AG09309 (cell line): ENCODE measurements at regions not wholly inside any gene's neighbourhood (a gene's known extent, or its start where the extent isn't known, plus 50 kb on each side); places are given as distances from the start of the nearest gene placed in this dataset.

Experiments
- DNase-seq: peaks from one replicate; pipeline ENCODE4 v3.0.0-alpha.2; 2010; ENCODE audit warnings: low read depth
- H3K4me3 ChIP-seq: 2 replicates; pipeline ENCODE4 v1.5.1; 2011; ENCODE audit warnings: mild to moderate bottlenecking, low read depth, low read length, moderate library complexity; ENCODE audit not compliant: control insufficient read depth
- TF ChIP-seq, protein P1 (sequence below): IDR thresholded peaks from 2 replicates; pipeline ENCODE4 v1.5.1; 2011; ENCODE audit warnings: mild to moderate bottlenecking, low read depth, low read length, inconsistent platforms; ENCODE audit not compliant: insufficient read depth, control insufficient read depth; ENCODE audit errors: missing control alignments

DNA sequence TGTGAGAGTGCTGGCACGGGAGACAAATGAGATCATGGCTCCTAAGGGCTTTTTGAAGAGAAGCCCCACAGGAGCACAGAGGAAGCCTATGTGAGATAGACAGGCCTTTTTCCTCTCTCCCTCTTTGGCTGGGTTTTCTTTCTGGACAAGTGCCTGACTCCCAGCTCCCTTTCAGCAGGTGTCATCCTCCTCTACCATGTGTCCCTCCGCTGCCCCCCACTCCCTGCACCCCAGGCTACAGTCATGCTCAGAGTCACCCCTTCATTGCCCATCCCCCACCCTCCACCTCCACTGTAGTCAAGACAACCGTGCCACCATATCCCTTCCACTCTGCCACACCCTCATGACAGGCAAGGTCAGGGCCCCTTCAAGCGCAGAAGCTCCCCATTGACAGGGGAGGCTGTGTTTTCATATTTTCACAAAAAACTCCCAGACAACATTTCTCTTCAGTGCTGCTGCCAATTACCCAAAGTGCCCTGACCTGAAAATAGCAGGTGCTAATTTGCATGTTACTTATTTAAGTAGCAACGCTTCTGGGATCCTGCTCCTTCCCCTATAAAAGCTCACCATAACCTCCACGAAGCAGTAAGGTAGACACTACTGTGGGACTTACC is 92.1 kb upstream of the IPO9 start:
- TF ChIP-seq, protein P1, sequence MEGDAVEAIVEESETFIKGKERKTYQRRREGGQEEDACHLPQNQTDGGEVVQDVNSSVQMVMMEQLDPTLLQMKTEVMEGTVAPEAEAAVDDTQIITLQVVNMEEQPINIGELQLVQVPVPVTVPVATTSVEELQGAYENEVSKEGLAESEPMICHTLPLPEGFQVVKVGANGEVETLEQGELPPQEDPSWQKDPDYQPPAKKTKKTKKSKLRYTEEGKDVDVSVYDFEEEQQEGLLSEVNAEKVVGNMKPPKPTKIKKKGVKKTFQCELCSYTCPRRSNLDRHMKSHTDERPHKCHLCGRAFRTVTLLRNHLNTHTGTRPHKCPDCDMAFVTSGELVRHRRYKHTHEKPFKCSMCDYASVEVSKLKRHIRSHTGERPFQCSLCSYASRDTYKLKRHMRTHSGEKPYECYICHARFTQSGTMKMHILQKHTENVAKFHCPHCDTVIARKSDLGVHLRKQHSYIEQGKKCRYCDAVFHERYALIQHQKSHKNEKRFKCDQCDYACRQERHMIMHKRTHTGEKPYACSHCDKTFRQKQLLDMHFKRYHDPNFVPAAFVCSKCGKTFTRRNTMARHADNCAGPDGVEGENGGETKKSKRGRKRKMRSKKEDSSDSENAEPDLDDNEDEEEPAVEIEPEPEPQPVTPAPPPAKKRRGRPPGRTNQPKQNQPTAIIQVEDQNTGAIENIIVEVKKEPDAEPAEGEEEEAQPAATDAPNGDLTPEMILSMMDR, result no peak
- H3K4me3 ChIP-seq, result no peak overlapping the region
- no peak for DNase-seq

DNA sequence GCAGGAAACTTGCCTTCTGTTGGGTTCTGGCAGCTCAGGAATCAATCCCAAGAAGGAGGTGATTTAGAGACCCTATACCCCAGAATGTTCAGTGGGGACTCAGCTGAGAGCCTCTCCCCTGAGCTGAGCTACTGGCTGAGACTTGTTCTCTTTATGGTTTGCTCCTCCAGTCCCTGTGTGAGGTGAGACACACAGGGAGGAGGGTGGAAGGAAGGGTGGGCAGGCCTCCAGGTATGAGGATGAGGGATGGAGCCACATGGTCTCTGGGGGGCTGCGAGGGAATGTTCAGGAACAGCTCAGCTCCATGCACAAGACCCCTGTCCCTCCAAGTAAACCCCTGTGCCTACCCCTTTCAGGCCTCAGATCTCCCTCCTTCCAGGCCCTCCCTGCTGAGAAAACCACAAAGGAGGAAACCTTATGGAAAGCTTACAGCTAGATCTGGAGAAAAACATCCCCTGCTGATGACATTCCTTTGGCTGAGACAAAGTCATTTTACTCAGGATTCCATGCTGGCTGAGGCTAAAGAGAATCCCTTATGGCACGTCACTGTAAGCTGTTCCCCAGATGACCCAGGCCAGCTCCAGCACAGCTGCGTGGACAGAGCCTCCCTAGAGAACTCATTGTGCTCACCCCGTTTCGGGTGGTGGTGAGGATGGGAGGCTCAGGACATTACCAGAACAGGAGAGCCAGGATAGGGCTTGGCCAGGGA is 91.5 kb upstream of the IPO9 start:
- no peak for DNase-seq

DNA sequence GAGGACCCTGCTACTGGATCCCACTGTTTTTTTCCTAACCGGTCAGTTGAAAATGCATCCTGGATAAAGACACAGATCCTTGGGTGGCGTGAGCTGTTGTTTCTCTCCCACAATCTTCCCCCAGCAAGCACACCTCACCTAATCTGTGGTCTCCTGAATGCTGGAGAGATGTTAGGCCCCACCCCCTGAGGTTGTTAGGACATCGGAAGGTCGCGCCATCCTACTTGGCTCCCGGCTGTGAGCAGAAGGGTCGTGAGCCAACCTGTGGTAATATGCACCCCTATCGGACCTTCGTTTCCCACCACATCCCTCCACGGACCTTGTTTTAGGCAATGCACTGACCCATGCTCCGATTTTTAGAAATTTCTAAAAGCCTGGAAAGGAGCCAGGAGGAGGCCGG is 89.9 kb upstream of the IPO9 start:
- DNase-seq, result no peak
- TF ChIP-seq, protein P1, result no peak
- no peak overlapping the region for H3K4me3 ChIP-seq

More for the DNA sequence above, 91.5 kb upstream of the IPO9 start:
- H3K4me3 ChIP-seq, result no peak overlapping the region
- TF ChIP-seq, protein P1, result no peak

DNA sequence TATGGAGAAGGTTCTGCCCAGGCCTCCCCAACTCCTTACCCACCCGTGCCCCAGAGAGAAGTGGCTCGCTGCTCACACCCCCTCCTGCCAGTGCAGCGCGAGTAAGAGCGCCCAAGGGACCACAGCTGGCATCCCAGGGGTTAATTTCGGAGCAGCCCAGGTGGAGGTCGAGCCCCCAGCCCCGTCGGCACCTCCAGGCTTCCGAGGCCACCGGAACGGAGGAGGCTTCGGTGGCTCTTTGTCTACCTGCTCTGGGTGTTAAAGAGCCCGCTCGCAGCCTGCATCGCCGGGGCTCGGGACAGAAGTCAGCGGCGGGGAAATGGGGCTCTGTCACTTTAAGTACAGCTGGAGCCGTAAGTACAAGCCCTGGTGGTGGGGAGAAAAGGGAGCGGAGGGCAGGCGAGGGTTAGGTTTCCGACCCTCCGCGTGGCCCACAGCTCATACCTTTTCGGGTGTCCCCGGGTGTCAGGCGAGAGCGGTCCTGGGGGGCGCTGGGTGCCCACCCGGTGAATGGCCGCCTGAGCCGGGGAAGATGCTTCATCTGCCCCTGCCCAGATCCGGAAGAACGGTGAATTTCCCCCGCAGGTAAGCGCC is 89.4 kb upstream of the IPO9 start:
- peak overlapping the region; percentile 38 for H3K4me3 ChIP-seq
- DNase-seq, result no peak
- TF ChIP-seq, protein P1, result no peak

DNA sequence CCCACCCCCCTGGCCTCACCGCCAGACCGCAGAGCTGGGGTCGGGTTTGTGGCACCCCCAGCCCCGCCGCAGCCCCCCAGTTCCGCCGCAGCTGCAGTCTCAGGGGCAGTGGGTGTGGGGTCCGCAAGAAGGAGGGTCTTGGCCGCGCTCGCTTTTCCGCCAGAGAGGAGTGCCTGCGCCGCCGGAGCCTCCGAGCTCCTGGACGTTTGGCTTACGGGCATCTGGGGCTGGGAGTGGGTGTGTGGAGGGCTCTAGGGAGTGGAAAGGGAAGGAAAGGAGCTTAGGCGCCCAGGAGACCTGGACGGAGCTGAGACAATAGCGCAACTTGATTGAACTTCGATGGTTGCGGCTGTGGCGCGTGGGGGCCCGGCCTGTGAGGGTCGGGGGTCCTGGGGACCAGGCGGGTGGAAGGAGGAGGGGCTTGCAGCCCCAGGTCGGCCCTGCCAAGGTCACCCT is 88.8 kb upstream of the IPO9 start:
- no peak for DNase-seq
- TF ChIP-seq, protein P1, result no peak
- peak overlapping the region; percentile 38 for H3K4me3 ChIP-seq

DNA sequence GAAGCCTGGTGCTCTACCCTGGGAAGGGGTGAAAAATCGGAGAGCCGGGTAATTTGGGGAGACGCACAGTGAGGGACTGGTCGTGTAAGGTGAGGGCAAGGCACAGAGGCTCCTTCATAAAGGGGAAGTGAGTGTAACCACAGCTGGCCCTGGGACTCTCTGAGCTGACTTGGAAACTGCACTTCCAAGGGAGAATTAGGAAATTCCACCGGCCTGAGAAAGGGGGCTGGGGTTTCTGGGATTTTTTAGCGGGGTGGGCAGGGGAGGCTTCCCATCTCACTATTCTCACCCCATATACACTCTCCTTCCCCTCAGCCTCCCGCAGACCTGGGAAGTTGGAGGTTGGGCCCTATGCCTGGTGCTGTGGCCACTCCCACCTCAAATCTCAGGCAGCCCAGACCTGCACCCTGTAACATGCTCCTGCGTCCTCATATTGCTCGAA is 88.3 kb upstream of the IPO9 start:
- TF ChIP-seq, protein P1, result no peak
- no peak for DNase-seq
- peak overlapping the region; percentile 38 for H3K4me3 ChIP-seq
